ENCODE measurements at regions not wholly inside any gene's neighbourhood (a gene's known extent, or its start where the extent isn't known, plus 50 kb on each side); places are given as distances from the start of the nearest gene placed in this dataset.
A peak's percentile ranks its signal among the peaks of the same experiment; 100 is the strongest.

DNA sequence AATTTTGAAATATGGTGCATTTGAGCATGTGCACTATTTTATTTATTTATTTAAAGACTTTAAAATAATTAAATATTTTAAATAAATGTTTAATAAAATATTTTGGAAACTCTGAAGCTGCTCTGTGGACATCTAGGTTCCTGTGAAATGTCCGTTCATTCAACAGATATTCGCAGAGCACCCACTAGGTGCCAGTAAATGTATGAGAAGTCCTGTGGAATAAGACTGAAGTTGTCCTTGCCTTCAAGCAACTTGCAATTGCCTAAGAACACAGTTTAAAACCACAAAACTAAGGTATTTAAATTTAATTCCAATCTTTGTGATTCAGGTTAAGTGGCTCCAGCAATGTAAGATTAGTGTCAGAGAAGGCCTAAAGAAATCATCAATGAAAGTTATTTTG is 306.7 kb downstream of the GBA3 start:
- ATAC-seq (peak in 1 of 4 donors; percentile 45), DNase-seq (no peak)
- WGBS (ENCODE audit: insufficient coverage, low coverage, low lambda C conversion rate, missing lambda C conversion rate), result 94% methylated on average over 2 of the region's 2 CpGs
- no peaks in the 10 kb centered on the region for H3K4me1 ChIP-seq
- H3K9me3 ChIP-seq, result no peaks in the 10 kb centered on the region
- H3K4me3 ChIP-seq, result no peak overlapping the region
- TF ChIP-seq POLR2A (IDR thresholded peaks at IDR 0.05), result no peak
- TF ChIP-seq, protein P1, sequence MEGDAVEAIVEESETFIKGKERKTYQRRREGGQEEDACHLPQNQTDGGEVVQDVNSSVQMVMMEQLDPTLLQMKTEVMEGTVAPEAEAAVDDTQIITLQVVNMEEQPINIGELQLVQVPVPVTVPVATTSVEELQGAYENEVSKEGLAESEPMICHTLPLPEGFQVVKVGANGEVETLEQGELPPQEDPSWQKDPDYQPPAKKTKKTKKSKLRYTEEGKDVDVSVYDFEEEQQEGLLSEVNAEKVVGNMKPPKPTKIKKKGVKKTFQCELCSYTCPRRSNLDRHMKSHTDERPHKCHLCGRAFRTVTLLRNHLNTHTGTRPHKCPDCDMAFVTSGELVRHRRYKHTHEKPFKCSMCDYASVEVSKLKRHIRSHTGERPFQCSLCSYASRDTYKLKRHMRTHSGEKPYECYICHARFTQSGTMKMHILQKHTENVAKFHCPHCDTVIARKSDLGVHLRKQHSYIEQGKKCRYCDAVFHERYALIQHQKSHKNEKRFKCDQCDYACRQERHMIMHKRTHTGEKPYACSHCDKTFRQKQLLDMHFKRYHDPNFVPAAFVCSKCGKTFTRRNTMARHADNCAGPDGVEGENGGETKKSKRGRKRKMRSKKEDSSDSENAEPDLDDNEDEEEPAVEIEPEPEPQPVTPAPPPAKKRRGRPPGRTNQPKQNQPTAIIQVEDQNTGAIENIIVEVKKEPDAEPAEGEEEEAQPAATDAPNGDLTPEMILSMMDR (IDR thresholded peaks at IDR 0.05), result peak in 1 of 4 donors; percentile 26
- no peaks in the 10 kb centered on the region for H3K36me3 ChIP-seq
- H3K27ac ChIP-seq, result no peak overlapping the region
- no peaks in the 10 kb centered on the region for H3K27me3 ChIP-seq
- intact Hi-C loops (cut with DNase I), result no loop called here

DNA sequence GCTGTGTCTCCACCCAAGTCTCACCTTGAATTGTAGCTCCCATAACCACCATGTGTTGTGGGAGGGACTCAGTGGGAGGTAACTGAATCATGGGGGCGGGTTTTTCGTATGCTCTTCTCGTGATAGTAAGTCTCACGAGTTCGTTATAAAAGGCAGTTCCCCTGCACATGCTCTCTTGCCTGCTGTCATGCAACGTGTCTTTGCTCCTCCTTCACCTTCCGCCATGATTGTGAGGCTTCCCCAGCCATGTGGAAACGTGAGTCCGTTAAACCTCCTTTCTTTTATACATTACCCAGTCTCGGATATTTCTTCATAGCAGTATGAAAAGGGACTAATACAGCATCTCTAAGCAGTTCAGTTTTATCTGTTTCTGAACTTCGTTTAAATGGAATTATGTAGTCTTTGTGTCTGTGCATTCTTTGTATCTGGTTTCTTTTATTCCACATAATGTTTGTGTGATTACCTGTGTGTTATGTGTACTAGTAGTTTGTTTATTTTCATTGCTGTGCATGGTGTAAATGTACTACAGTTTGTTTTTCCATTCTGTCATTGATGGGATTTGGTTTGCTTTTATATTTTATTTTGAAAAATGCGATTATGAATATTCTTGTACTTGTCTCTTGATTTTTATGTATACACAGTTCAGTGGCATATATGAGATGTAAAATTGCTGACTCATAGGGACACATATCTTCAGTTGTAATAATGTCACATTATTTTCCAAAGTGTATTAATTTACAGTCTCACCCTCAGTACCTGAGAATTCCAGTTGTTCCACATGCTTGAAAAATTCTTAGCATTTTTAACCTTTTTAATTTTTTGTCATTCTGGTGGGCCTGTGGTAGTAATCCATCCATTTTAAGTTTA is 304.9 kb downstream of the GBA3 start:
- 87% methylated on average over 12 of the region's 12 CpGs for WGBS (ENCODE audit: insufficient coverage, low coverage, low lambda C conversion rate, missing lambda C conversion rate)
- Histone ChIP-seq H3K4me3 (no peak overlapping the region), H3K27me3 (no peaks in the 10 kb centered on the region), H3K9me3 (no peaks in the 10 kb centered on the region), H3K4me1 (no peaks in the 10 kb centered on the region), H3K36me3 (no peaks in the 10 kb centered on the region), H3K27ac (no peak overlapping the region)
- TF ChIP-seq, protein P1 (IDR thresholded peaks at IDR 0.05), result no peak
- TF ChIP-seq POLR2A (IDR thresholded peaks at IDR 0.05), result no peak
- intact Hi-C loops (cut with DNase I), result no loop called here
- ATAC-seq (no peak), DNase-seq (no peak)

DNA sequence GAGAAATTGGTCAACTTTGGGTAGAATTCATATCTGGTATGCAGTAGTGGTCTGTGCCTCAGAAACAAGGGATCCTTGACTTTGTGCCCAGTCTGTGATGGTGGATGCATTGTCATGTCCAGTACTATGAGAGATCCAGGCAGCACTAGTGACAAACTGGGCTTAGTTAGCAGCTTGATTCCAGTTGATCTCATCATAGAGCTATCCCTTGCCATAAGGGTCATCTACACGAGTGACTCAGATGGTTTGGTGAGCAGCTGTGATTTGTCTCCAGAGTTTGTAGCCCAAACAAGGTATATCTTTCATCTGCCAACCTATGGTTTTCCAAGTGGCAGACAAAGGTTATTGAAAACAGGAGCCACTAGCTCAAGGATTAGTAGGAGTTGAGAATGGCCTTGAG is 298.8 kb downstream of the GBA3 start:
- no peaks in the 10 kb centered on the region for H3K27me3 ChIP-seq
- H3K36me3 ChIP-seq, result no peaks in the 10 kb centered on the region
- no peak overlapping the region for H3K27ac ChIP-seq
- ATAC-seq (no peak), DNase-seq (no peak)
- H3K4me3 ChIP-seq, result no peak overlapping the region
- 50% methylated on average over 1 of the region's 1 CpG for WGBS (ENCODE audit: insufficient coverage, low coverage, low lambda C conversion rate, missing lambda C conversion rate)
- H3K9me3 ChIP-seq, result no peaks in the 10 kb centered on the region
- intact Hi-C loops (cut with DNase I), result no loop called here
- no peaks in the 10 kb centered on the region for H3K4me1 ChIP-seq
- no peak for TF ChIP-seq POLR2A (IDR thresholded peaks at IDR 0.05)
- TF ChIP-seq, protein P1 (IDR thresholded peaks at IDR 0.05), result no peak

GRCh38 chr4:22988526-22988925 is 295.8 kb downstream of the GBA3 start:
- H3K4me1 ChIP-seq, result no peaks in the 10 kb centered on the region
- H3K9me3 ChIP-seq, result no peaks in the 10 kb centered on the region
- no peaks in the 10 kb centered on the region for H3K27me3 ChIP-seq
- ATAC-seq, result no peak
- no peak for TF ChIP-seq POLR2A (IDR thresholded peaks at IDR 0.05)
- TF ChIP-seq, protein P1 (IDR thresholded peaks at IDR 0.05), result no peak
- DNase-seq, result no peak
- H3K27ac ChIP-seq, result no peak overlapping the region
- no peak overlapping the region for H3K4me3 ChIP-seq
- no peaks in the 10 kb centered on the region for H3K36me3 ChIP-seq
- intact Hi-C loops (cut with DNase I), result no loop called here
